GM21447 (cell line): ENCODE measurements at regions not wholly inside any gene's neighbourhood (a gene's known extent, or its start where the extent isn't known, plus 50 kb on each side); places are given as distances from the start of the nearest gene placed in this dataset.

Experiments
- ATAC-seq: cut with Tn5 transposase; IDR thresholded peaks from one replicate; pipeline ENCODE4 v1.9.1; 2021; ENCODE audit not compliant: unreplicated experiment

GRCh38 chr5:105963696-105964255, 1707.0 kb downstream of the EFNA5 start:
- ATAC-seq = no peak

- ATAC-seq = no peak
Measured at GRCh38 chr5:105961572-105961971, 1709.2 kb downstream of the EFNA5 start.

GRCh38 chr5:105956456-105957196, 1714.1 kb downstream of the EFNA5 start:
- no peak for ATAC-seq

- no peak for ATAC-seq
Measured at GRCh38 chr5:105954341-105954740, 1716.4 kb downstream of the EFNA5 start.

- no peak for ATAC-seq
Measured at GRCh38 chr5:105953616-105954015, 1717.1 kb downstream of the EFNA5 start.

GRCh38 chr5:105952875-105953274, 1717.9 kb downstream of the EFNA5 start:
- ATAC-seq = no peak

GRCh38 chr5:105947461-105947860, 1723.3 kb downstream of the EFNA5 start:
- no peak for ATAC-seq

GRCh38 chr5:105945203-105945972, 1725.3 kb downstream of the EFNA5 start:
- ATAC-seq = no peak

- ATAC-seq = no peak
Measured at GRCh38 chr5:105940181-105940580, 1730.6 kb downstream of the EFNA5 start.

- ATAC-seq = no peak
Measured at GRCh38 chr5:105934171-105934570, 1736.6 kb downstream of the EFNA5 start.

GRCh38 chr5:105931881-105932421, 1738.8 kb downstream of the EFNA5 start:
- no peak for ATAC-seq

- no peak for ATAC-seq
Measured at GRCh38 chr5:105929858-105930257, 1740.9 kb downstream of the EFNA5 start.

- no peak for ATAC-seq
Measured at GRCh38 chr5:105924366-105924765, 1746.4 kb downstream of the EFNA5 start.

GRCh38 chr5:105922574-105922973, 1748.2 kb downstream of the EFNA5 start:
- ATAC-seq = no peak

GRCh38 chr5:105922080-105922479, 1748.7 kb downstream of the EFNA5 start:
- no peak for ATAC-seq

GRCh38 chr5:105917189-105917588, 1753.5 kb downstream of the EFNA5 start:
- no peak for ATAC-seq

GRCh38 chr5:105907016-105907415, 1763.7 kb downstream of the EFNA5 start:
- ATAC-seq = no peak

- no peak for ATAC-seq
Measured at GRCh38 chr5:105905392-105905791, 1765.3 kb downstream of the EFNA5 start.

GRCh38 chr5:105903069-105903468, 1767.7 kb downstream of the EFNA5 start:
- no peak for ATAC-seq

- ATAC-seq = no peak
Measured at GRCh38 chr5:105899726-105900125, 1771.0 kb downstream of the EFNA5 start.

- no peak for ATAC-seq
Measured at GRCh38 chr5:105898183-105898582, 1772.6 kb downstream of the EFNA5 start.

- no peak for ATAC-seq
Measured at GRCh38 chr5:105885266-105885665, 1785.5 kb downstream of the EFNA5 start.
